Activated naive CD4-positive, alpha-beta T cell (primary cell): ENCODE measurements at regions not wholly inside any gene's neighbourhood (a gene's known extent, or its start where the extent isn't known, plus 50 kb on each side); places are given as distances from the start of the nearest gene placed in this dataset.

Experiments
- DNase-seq, 4 experiments: peaks; one replicate each; lab custom pipeline; 2025; lab: John Stamatoyannopoulos, UW

GRCh38 chr22:48398181-48398905 lies 1429.3 kb downstream of the BRD1 start:
- DNase-seq: no peak

- no peak for DNase-seq
Observed at GRCh38 chr22:48397531-48398180, 1430.0 kb downstream of the BRD1 start.

- no peak for DNase-seq
Observed at GRCh38 chr22:48396785-48397530, 1430.7 kb downstream of the BRD1 start.

GRCh38 chr22:48396091-48396784 lies 1431.4 kb downstream of the BRD1 start:
- no peak for DNase-seq

- no peak for DNase-seq
Observed at GRCh38 chr22:48395201-48395600, 1432.5 kb downstream of the BRD1 start.

GRCh38 chr22:48394787-48395186 lies 1432.9 kb downstream of the BRD1 start:
- no peak for DNase-seq

GRCh38 chr22:48393885-48394284 lies 1433.8 kb downstream of the BRD1 start:
- DNase-seq: no peak

- DNase-seq: no peak
Observed at GRCh38 chr22:48393041-48393370, 1434.7 kb downstream of the BRD1 start.

GRCh38 chr22:48391820-48392219 lies 1435.9 kb downstream of the BRD1 start:
- DNase-seq: no peak

GRCh38 chr22:48391171-48391711 lies 1436.4 kb downstream of the BRD1 start:
- DNase-seq: no peak

GRCh38 chr22:48389916-48390315 lies 1437.8 kb downstream of the BRD1 start:
- DNase-seq: no peak

- no peak for DNase-seq
Observed at GRCh38 chr22:48382197-48382596, 1445.5 kb downstream of the BRD1 start.

- DNase-seq: no peak
Observed at GRCh38 chr22:48380016-48380665, 1447.5 kb downstream of the BRD1 start.

- no peak for DNase-seq
Observed at GRCh38 chr22:48379371-48379770, 1448.3 kb downstream of the BRD1 start.

GRCh38 chr22:48378673-48379072 lies 1449.0 kb downstream of the BRD1 start:
- DNase-seq: no peak

- DNase-seq: no peak
Observed at GRCh38 chr22:48376936-48377712, 1450.5 kb downstream of the BRD1 start.

GRCh38 chr22:48376428-48376827 lies 1451.2 kb downstream of the BRD1 start:
- no peak for DNase-seq

GRCh38 chr22:48373626-48374173 lies 1454.0 kb downstream of the BRD1 start:
- no peak for DNase-seq

- DNase-seq: no peak
Observed at GRCh38 chr22:48372390-48372789, 1455.3 kb downstream of the BRD1 start.

- no peak for DNase-seq
Observed at GRCh38 chr22:48371391-48371790, 1456.3 kb downstream of the BRD1 start.
